SK-N-SH (cell line): ENCODE measurements at regions not wholly inside any gene's neighbourhood (a gene's known extent, or its start where the extent isn't known, plus 50 kb on each side); places are given as distances from the start of the nearest gene placed in this dataset.

Source experiments
- CTCF ChIA-PET: fragments of 300-600, 350-600 bp; formaldehyde crosslinking; extraction: SDS; loops from one replicate; lab custom pipeline; 2021; lab: Yijun Ruan, JAX
- POLR2A ChIA-PET: fragments of 350-600 bp; sonication (Branson Sonifier 250); formaldehyde crosslinking; extraction: SDS; loops from one replicate; lab custom pipeline; 2020; ENCODE audit warnings: antibody characterized with exemption, inconsistent platforms; lab: Yijun Ruan, JAX
- DNase-seq: peaks from one replicate; pipeline ENCODE4 v3.0.0; 2012
- H2AFZ ChIP-seq: fragments of 200-600 bp; sonication (generic); 2 replicates; pipeline ENCODE4 v1.8.1; 2016; ENCODE audit warnings: antibody characterized with exemption, mild to moderate bottlenecking, low read depth
- H3F3A ChIP-seq: fragments of 200-600 bp; sonication (generic); replicated peaks from 2 replicates; pipeline ENCODE3; 2016; ENCODE audit warnings: antibody characterized with exemption, mild to moderate bottlenecking; ENCODE audit not compliant: insufficient read depth
- H3K27ac ChIP-seq, 2 experiments: fragments of 200-500 bp in 1 of 2; fragments of 200-600 bp in 1 of 2; sonication (Bioruptor generic) in 1 of 2; sonication (generic), shearing (Covaris generic) in 1 of 2; 2 replicates each; pipeline versions ENCODE4 v1.5.1 to v1.6.1; 2014 to 2016; ENCODE audit warnings: low read depth in 2 of 2, inconsistent platforms in 1 of 2, low read length in 1 of 2, mild to moderate bottlenecking in 1 of 2, mixed read lengths in 1 of 2
- H3K27me3 ChIP-seq: fragments of 200-600 bp; sonication (generic), shearing (Covaris generic); 2 replicates; pipeline ENCODE4 v1.6.1; 2016; ENCODE audit warnings: mixed run types; ENCODE audit not compliant: insufficient read depth
- H3K36me3 ChIP-seq, 2 experiments: fragments of 200-500 bp in 1 of 2; fragments of 200-600 bp in 1 of 2; sonication (Bioruptor generic) in 1 of 2; sonication (generic) in 1 of 2; replicated peaks in 1 of 2; 2 replicates each; pipeline versions ENCODE3 to v1.5.1; 2014 to 2016; ENCODE audit warnings: low read length in 1 of 2, mild to moderate bottlenecking in 1 of 2; ENCODE audit not compliant: insufficient read depth in 2 of 2, control insufficient read depth in 1 of 2
- H3K4me1 ChIP-seq, 2 experiments: fragments of 200-500 bp in 1 of 2; fragments of 200-600 bp in 1 of 2; sonication (Bioruptor generic) in 1 of 2; sonication (generic), shearing (Covaris generic) in 1 of 2; 2 replicates each; pipeline versions ENCODE4 v1.5.1 to v1.6.1; 2014 to 2016; ENCODE audit warnings: low read depth in 1 of 2, low read length in 1 of 2, mixed run types in 1 of 2; ENCODE audit not compliant: insufficient read depth in 2 of 2, control insufficient read depth in 1 of 2
- H3K4me2 ChIP-seq: fragments of 200-600 bp; sonication (generic), shearing (Covaris generic); 2 replicates; pipeline ENCODE4 v1.6.1; 2017; ENCODE audit warnings: mixed run types
- H3K4me3 ChIP-seq, 2 experiments: fragments of 200-500 bp in 1 of 2; fragments of 200-600 bp in 1 of 2; sonication (Bioruptor generic) in 1 of 2; sonication (generic), shearing (Covaris generic) in 1 of 2; 2 replicates each; pipeline versions ENCODE4 v1.5.1 to v1.8.1; 2014 to 2016; ENCODE audit warnings: low read depth in 2 of 2, inconsistent platforms in 1 of 2, low read length in 1 of 2, mild to moderate bottlenecking in 1 of 2, mixed read lengths in 1 of 2, moderate library complexity in 1 of 2
- H3K79me2 ChIP-seq: fragments of 200-600 bp; sonication (generic); 2 replicates; pipeline ENCODE4 v1.8.1; 2017; ENCODE audit warnings: mild to moderate bottlenecking; ENCODE audit not compliant: insufficient read depth
- H3K9ac ChIP-seq: fragments of 200-600 bp; sonication (generic); 2 replicates; pipeline ENCODE4 v1.6.1; 2017; ENCODE audit warnings: mixed run types
- H3K9me2 ChIP-seq: fragments of 200-600 bp; sonication (generic); 2 replicates; pipeline ENCODE4 v1.6.1; 2017; ENCODE audit warnings: mixed run types
- H3K9me3 ChIP-seq: fragments of 200-600 bp; sonication (generic); 2 replicates; pipeline ENCODE4 v1.6.1; 2017; ENCODE audit warnings: mixed run types, mild to moderate bottlenecking, moderate library complexity
- H4K20me1 ChIP-seq: fragments of 200-600 bp; sonication (generic); 2 replicates; pipeline ENCODE4 v1.6.1; 2017; ENCODE audit warnings: mild to moderate bottlenecking, mixed run types; ENCODE audit not compliant: insufficient read depth
- ELF1 ChIP-seq: IDR thresholded peaks from 2 replicates; pipeline ENCODE4 v1.4.0; 2012
- EZH2phosphoT487 ChIP-seq: fragments of 200-600 bp; sonication (generic); IDR thresholded peaks from 2 replicates; pipeline ENCODE4 v1.6.1; 2017; ENCODE audit warnings: low read depth, mixed run types, mild to moderate bottlenecking, antibody characterized with exemption, moderate library complexity, borderline replicate concordance
- GATA2 ChIP-seq: sonication (generic); formaldehyde crosslinking; IDR thresholded peaks from 2 replicates; pipeline ENCODE4 v1.5.0; 2020; ENCODE audit warnings: mild to moderate bottlenecking, missing genetic modification reagents
- MEF2A ChIP-seq: IDR thresholded peaks from 2 replicates; pipeline ENCODE4 v1.4.0; 2012; ENCODE audit warnings: low read depth, borderline replicate concordance
- TEAD4 ChIP-seq: IDR thresholded peaks from 2 replicates; pipeline ENCODE4 v1.4.0; 2012; ENCODE audit warnings: mild to moderate bottlenecking, borderline replicate concordance; ENCODE audit not compliant: insufficient read depth
- WGBS: methylation state at CpG from one replicate; pipeline ENCODE4 v1.1.6; 2017; ENCODE audit warnings: low lambda C conversion rate; 5-methylcytosine and 5-hydroxymethylcytosine counted together
- TF ChIP-seq, protein P1 (sequence below): IDR thresholded peaks from 2 replicates; pipeline ENCODE4 v1.4.0; 2012; ENCODE audit warnings: low read depth, borderline replicate concordance

DNA sequence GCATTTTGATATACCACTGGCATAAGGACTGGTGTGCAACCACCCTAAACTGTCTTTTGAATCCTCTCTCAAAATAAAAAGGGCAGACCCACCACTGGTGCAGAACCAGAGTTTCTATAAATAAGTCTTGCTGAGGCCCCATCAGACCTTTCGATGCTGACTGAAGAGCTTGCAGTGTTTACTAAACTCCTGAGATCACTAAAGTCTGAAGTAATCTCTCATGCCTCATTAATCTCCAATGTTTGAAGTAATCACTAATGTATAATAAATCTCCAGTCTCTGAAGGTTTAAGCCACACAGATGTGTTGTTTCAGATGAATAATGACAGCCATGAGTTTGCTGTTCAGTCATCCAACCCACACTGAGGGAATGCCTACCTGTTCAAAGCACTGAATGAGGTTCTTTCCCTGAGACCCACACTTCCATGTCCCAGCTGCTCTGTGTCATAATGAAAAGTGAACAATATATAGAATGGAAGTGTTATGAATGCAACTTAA is 50.6 kb upstream of the DEUP1 start:
- POLR2A ChIA-PET: no interaction called here
- no peak overlapping the region for H3K4me2 ChIP-seq
- TF ChIP-seq ELF1: no peak
- TF ChIP-seq, protein P1, sequence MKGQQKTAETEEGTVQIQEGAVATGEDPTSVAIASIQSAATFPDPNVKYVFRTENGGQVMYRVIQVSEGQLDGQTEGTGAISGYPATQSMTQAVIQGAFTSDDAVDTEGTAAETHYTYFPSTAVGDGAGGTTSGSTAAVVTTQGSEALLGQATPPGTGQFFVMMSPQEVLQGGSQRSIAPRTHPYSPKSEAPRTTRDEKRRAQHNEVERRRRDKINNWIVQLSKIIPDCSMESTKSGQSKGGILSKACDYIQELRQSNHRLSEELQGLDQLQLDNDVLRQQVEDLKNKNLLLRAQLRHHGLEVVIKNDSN: no peak
- no peak for TF ChIP-seq EZH2phosphoT487
- TF ChIP-seq TEAD4: no peak
- TF ChIP-seq GATA2: no peak
- TF ChIP-seq MEF2A: no peak
- TF ChIP-seq, all 33 proteins: peak for 0
- no peak overlapping the region for H3K4me3 ChIP-seq
- no peak overlapping the region for H3K9ac ChIP-seq
- H3K9me3 ChIP-seq: no peaks in the 10 kb centered on the region
- H3K27ac ChIP-seq: no peak overlapping the region
- no peaks in the 10 kb centered on the region for H3K36me3 ChIP-seq
- DNase-seq: no peak
- CTCF ChIA-PET: no interaction called here
- WGBS: 27% methylated on average over 1 of the region's 1 CpG
- no peaks in the 10 kb centered on the region; a peak in 1 of 4 replicates for H3K4me1 ChIP-seq
- no peak overlapping the region for H2AFZ ChIP-seq
- H3F3A ChIP-seq: no peaks in the 10 kb centered on the region
- no peaks in the 10 kb centered on the region for H3K9me2 ChIP-seq
- H3K27me3 ChIP-seq: no peaks in the 10 kb centered on the region
- no peaks in the 10 kb centered on the region for H3K79me2 ChIP-seq
- H4K20me1 ChIP-seq: no peaks in the 10 kb centered on the region
